ENCODE measurements at regions not wholly inside any gene's neighbourhood (a gene's known extent, or its start where the extent isn't known, plus 50 kb on each side); places are given as distances from the start of the nearest gene placed in this dataset.
"Not testable (repeated sequence)": the region's sequence is repeated elsewhere in the genome, so short reads cannot be mapped to it uniquely, and the experiment has no call there.

GRCh38 chr5:124979251-124979650 lies 232.8 kb upstream of the ZNF608 start:
- intact Hi-C loops (cut with DNase I) = no loop called here
- ATAC-seq = peak in 1 of 2 donors; percentile 64
- no peak for DNase-seq

DNA sequence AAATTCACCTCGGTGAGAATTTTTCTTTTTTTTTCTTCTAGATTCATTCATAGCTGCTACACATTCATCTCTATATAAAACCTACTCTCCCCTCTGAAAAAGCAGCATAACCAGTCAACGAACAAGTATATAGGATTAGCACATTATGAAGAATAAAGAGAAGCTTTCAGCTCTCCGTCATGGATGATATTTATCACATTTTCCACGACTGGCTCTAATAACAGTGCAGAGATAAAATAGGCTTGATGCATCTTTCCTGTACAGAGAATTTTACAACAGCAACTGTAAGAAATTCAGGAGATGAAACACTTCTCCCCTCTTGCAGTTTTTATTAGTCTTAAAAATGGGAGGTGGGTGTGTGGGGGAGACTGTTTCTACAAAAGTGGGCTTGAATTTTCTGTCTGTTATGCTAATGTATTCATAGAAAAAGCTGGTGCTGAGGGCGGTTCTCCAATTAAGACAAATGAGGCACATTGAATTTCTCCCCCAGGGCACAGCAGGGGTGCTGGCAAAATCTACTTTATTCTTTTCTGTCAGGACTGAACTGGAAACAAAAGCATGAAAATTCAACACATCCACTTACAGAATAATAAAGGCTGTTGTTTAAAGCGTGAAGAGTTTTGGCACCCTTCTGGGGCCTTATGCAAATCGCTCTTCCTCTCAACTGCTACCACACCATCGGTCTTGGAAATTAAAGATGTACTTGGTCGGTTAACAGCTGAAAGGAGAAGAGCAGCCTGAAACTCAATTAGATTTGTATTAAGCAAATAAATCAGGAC lies 233.9 kb upstream of the ZNF608 start:
- intact Hi-C loops (cut with DNase I) = no loop called here
- no peak for ATAC-seq
- DNase-seq = no peak

DNA sequence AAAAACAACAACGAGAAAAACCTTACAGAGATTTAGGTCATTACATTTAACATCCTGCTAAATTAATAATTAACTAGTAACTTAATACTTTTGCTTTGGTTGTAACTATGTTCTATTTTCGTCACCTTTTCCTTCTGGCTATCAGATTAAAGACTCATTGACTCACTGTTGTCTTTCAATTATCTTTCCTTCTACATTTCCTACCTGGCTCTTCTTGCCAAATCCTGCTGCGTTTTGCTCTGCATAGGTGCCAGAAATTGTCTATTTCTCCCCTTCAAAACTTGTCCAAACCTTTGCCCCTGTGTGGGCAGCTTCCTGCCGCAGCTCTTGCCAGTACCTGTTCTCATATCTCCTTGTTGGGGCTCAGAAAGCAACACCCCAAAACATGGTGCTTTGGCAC lies 235.5 kb upstream of the ZNF608 start:
- ATAC-seq = no peak
- DNase-seq = no peak
- intact Hi-C loops (cut with DNase I) = no loop called here

GRCh38 chr5:124986170-124986569 lies 239.7 kb upstream of the ZNF608 start:
- DNase-seq (no peak), ATAC-seq (no peak)
- intact Hi-C loops (cut with DNase I) = no loop called here

- intact Hi-C loops (cut with DNase I) = no loop called here
- DNase-seq (no peak), ATAC-seq (no peak)
These were observed 240.2 kb upstream of the ZNF608 start for GRCh38 chr5:124986667-124987066.

DNA sequence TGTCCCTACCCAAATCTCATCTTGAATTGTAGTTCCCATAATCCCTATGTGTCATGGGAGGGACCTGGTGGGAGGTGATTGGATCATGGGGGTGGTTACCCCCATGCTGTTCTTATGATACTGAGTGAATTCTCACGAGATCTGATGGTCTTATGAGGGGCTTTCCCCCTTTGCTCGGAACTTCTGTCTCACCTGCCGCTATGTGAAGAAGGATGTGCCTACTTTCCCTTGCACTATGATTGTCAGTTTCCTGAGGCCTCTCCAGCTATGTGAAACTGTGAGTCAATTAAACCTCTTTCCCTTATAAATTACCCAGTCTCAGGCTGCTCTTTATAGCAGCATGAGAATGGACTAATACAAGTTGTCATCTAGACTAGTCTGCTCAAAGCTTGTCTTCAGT lies 241.3 kb upstream of the ZNF608 start:
- DNase-seq; intact Hi-C loops (cut with DNase I); ATAC-seq: not testable (repeated sequence)

DNA sequence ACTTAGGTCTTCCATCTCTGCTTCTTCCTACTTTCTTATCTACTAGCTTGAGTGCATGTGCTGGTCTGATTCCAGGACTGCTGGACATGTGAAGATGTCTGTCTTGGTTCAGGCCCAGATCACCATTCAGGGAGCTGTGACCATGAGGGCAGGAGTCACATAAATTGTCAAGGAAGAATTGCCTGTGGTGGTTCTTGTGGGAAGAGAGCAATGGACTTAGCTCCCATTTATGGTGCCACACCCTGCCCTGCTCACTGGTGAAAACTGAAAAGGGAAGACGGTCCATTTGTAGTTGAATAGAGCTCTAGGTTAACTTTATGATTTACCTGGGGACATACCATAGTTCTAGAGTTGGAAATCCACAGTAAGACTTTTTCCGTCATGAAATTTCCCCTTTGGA lies 244.3 kb upstream of the ZNF608 start:
- no peak for DNase-seq
- intact Hi-C loops (cut with DNase I) = no loop called here
- ATAC-seq = no peak

DNA sequence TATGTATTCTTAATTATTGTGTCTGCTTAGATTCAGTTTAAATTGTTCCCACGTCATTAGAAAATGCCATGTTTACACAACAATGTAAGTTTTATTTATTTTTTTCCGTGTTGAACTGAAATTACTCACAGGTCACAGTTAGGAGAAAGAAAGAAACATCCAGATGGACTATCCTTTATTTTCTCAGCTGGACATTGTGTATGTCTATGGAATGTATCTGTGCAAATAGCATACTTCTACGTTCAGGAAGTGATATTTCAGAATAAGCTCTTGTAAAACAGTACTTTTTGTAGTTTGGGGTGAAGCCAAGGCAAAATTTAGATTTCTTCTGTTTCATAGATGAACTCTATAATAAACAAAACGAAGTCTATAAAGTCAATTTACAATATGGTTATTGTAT lies 249.0 kb upstream of the ZNF608 start:
- DNase-seq = no peak
- no peak for ATAC-seq
- intact Hi-C loops (cut with DNase I) = no loop called here

GRCh38 chr5:124996023-124996763 lies 249.8 kb upstream of the ZNF608 start:
- ATAC-seq (no peak), DNase-seq (no peak)
- intact Hi-C loops (cut with DNase I) = no loop called here

- intact Hi-C loops (cut with DNase I) = no loop called here
- DNase-seq (no peak), ATAC-seq (no peak)
These were observed 250.3 kb upstream of the ZNF608 start for GRCh38 chr5:124996764-124997077.

GRCh38 chr5:124997186-124997893 lies 250.9 kb upstream of the ZNF608 start:
- ATAC-seq = no peak
- intact Hi-C loops (cut with DNase I) = no loop called here
- DNase-seq = no peak

GRCh38 chr5:124998520-124998919 lies 252.1 kb upstream of the ZNF608 start:
- intact Hi-C loops (cut with DNase I) = no loop called here
- DNase-seq = no peak
- no peak for ATAC-seq

DNA sequence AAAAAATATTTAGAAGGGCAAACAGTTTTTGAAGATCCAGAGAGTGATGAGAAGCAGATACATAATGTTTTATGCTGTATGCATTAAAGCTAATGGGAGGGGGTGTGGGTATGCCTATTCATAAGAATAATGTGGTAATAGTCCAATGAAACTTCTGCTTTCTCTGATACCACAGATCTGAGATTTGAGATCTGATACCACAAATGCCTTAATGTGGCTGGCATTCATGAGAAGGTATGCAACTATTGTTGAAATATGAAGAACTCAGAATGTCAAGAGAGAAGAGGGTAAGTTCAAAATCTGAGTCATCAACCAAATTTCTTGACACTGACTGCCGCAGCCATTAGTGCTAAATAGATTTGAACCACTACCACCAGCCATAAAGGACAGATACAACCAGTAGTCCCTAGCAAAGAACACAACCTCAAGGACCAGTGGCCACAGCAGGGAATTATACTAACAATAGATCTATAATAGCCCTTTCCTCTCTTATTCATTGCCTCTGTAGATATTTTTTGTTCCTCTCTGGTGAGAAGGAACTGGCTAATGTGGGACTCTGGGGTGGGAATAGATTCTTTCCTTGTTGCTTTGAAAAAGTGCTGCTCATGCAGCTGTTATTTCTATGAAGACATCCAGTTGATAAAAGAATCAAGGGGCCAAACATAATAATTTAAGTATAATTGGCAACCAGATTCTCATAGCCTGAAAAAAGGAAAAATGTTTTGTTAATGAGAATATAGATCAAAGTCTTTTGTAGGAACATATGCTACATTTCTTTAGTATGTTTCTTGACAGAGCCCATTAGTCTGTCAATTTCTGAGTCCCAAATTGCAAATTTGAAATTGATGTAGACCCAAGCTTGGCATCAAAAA lies 256.5 kb upstream of the ZNF608 start:
- intact Hi-C loops (cut with DNase I) = loop anchor here in 1 of 2 donors (10.0 kb wide), 1 partner anchor 88 kb away; no protein-coding TSS in a partner anchor
- DNase-seq = no peak

DNA sequence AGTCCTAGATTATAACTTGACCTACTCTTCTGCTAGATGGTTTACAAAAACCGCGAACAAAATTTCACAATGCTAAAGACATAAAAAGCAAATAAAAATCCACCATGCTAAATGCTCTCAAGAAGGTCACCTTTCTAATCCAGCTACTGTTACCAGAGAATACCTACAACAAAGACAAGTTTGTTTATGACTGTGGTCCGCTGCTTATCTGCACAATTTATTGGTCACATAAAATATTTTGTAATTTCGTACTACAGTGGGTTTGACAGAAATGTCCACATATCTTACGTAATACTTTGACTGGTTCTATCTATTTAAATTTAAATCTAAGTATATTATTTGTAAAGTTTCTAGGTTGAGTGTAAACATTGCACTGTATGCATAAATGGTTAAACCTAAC lies 257.6 kb upstream of the ZNF608 start:
- no peak for ATAC-seq
- no peak for DNase-seq
- intact Hi-C loops (cut with DNase I) = loop anchor here in 1 of 2 donors (10.0 kb wide), 1 partner anchor 89 kb away; no protein-coding TSS in a partner anchor

More for the DNA sequence above, 256.5 kb upstream of the ZNF608 start:
- ATAC-seq = no peak

DNA sequence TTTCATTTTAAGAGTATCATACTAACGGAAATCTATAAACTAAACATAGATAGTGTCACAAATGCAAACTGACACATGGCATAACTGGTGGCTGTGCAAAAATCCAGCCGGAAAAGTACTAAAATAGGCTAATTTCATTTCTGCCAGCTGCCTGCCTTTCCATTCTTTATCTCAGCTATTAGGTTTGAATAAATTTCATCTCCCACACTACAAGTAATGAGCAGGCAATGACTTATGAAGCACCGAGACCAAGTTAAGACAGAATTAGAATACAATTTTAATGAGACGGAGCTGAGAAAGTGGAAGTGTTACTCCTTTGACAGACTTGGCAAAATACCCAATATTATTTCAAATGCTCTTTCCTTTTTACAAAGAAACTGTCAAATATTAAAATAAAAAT lies 258.8 kb upstream of the ZNF608 start:
- DNase-seq (no peak), ATAC-seq (no peak)
- intact Hi-C loops (cut with DNase I) = loop anchor here in 1 of 2 donors (10.0 kb wide), 1 partner anchor 90 kb away; no protein-coding TSS in a partner anchor

- intact Hi-C loops (cut with DNase I) = loop anchor here in 1 of 2 donors (10.0 kb wide), 1 partner anchor 91 kb away; no protein-coding TSS in a partner anchor
- DNase-seq = no peak
- no peak for ATAC-seq
These were observed 259.7 kb upstream of the ZNF608 start for GRCh38 chr5:125006011-125006685.

- DNase-seq (no peak), ATAC-seq (no peak)
- intact Hi-C loops (cut with DNase I) = no loop called here
These were observed 263.9 kb upstream of the ZNF608 start for GRCh38 chr5:125010356-125010755.

DNA sequence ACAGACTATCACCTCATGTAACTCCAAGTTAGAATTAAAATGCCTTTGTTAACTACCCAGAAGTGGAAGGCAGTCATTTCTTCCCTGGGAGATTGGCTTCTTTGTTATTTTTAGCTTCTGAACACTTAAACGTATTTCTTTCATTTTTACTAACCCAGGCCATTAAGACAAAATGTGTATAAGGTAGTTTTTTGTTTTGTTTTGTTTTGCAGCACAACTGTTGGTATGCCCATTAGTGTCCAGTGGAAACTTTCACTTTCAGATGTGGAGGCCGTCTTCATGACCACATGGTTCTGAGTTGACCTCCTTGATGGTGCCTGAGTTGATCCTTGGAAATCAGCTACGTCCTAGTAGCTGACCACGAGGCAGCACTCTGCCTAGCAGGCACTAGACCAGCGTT lies 264.6 kb upstream of the ZNF608 start:
- DNase-seq (no peak), ATAC-seq (peak in 1 of 2 donors; percentile 13)
- intact Hi-C loops (cut with DNase I) = no loop called here

- no peak for DNase-seq
- ATAC-seq = no peak
- intact Hi-C loops (cut with DNase I) = no loop called here
These were observed 265.0 kb upstream of the ZNF608 start for GRCh38 chr5:125011419-125011818.

Data from left cardiac atrium (tissue), 4 donors.